ENCODE measurements at regions not wholly inside any gene's neighbourhood (a gene's known extent, or its start where the extent isn't known, plus 50 kb on each side); places are given as distances from the start of the nearest gene placed in this dataset.
"Not testable (repeated sequence)": the region's sequence is repeated elsewhere in the genome, so short reads cannot be mapped to it uniquely, and the experiment has no call there.

DNA sequence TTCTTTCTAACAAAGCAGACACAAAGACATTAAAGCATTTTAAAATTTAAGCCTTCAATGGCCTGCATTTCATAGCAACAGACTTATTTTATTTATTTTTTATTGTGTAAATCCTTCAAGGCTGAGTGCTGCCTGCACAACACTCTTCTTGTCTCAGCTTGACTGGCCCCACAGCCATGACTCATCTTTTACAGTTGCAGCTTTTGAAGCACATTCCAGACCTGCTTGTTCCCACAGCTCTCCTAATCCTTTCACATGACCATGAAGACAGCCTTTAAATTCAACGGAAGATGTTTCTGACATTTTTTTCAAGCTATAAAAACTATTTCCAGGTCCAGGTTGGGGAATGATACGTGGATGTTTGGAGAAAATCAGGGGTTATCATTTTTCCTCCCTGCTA is 276.9 kb upstream of the TACR3 start:
- H3K4me3 ChIP-seq (ENCODE audit: low read depth, low read length): no peak overlapping the region
- DNase-seq (ENCODE audit: low read depth): no peak
- TF ChIP-seq, protein P1, sequence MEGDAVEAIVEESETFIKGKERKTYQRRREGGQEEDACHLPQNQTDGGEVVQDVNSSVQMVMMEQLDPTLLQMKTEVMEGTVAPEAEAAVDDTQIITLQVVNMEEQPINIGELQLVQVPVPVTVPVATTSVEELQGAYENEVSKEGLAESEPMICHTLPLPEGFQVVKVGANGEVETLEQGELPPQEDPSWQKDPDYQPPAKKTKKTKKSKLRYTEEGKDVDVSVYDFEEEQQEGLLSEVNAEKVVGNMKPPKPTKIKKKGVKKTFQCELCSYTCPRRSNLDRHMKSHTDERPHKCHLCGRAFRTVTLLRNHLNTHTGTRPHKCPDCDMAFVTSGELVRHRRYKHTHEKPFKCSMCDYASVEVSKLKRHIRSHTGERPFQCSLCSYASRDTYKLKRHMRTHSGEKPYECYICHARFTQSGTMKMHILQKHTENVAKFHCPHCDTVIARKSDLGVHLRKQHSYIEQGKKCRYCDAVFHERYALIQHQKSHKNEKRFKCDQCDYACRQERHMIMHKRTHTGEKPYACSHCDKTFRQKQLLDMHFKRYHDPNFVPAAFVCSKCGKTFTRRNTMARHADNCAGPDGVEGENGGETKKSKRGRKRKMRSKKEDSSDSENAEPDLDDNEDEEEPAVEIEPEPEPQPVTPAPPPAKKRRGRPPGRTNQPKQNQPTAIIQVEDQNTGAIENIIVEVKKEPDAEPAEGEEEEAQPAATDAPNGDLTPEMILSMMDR (IDR thresholded peaks at IDR 0.05; ENCODE audit: control insufficient read depth, extremely low read depth, insufficient read depth): no peak

DNA sequence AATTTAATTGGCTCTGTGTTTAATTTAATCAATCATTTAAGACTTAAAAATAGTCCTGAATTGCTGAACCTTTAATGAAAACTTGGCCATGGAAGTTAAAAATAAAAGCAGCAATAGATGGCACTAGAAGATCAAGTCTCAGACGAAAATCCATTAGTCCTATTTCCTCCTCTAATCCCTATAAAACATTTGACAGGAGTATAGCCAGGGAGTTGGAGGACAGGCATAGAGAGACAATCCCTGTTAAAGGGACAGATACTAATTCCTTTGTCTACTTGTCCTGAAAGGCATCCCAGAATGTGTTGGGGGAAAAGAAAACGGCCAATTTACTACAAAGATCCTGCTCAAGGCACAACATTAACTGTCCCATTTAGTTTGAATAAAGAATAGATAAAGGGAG is 276.3 kb upstream of the TACR3 start:
- TF ChIP-seq, protein P1 (IDR thresholded peaks at IDR 0.05; ENCODE audit: control insufficient read depth, extremely low read depth, insufficient read depth): peak; percentile 49
- DNase-seq (ENCODE audit: low read depth): peak; percentile 52
- no peak overlapping the region for H3K4me3 ChIP-seq (ENCODE audit: low read depth, low read length)

DNA sequence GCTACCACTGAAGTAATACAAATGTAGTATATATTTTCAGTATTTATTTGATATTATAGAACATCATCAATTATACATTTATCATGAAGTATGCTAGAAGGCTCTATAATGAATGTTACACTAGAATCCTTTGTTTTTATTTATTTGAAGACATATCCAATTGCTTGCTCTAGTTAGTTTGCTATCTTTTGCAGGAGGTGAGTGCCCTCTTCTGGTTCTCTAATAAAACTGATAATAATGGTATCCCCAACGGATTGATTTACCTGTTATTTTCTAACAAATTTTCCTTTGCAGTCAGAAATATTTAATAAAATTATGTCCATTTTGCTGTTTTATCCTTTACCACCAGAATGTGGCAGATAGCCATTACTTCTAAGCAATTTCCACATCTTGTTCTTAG is 274.3 kb upstream of the TACR3 start:
- DNase-seq (ENCODE audit: low read depth): no peak
- no peak overlapping the region for H3K4me3 ChIP-seq (ENCODE audit: low read depth, low read length)
- TF ChIP-seq, protein P1 (IDR thresholded peaks at IDR 0.05; ENCODE audit: control insufficient read depth, extremely low read depth, insufficient read depth): peak; percentile 46

DNA sequence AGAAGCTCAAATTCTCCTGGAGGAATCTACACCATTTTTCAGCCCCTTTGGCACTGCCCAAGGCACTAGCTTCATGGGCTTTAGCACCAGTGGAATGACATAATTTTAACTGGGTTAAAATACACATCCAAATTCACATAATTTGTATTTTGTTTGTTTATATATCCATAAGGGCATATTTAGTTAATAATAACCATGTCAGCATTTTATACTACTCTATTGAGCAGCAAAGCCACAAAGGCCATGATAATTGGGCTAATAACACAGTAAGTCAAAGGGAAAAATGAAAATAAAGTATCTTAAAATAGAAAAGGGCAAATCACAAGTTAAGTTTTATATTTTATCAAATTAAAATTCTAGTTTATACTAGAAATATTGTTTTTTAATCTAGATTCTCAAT is 262.7 kb upstream of the TACR3 start:
- DNase-seq (ENCODE audit: low read depth): no peak
- TF ChIP-seq, protein P1 (IDR thresholded peaks at IDR 0.05; ENCODE audit: control insufficient read depth, extremely low read depth, insufficient read depth): no peak
- H3K4me3 ChIP-seq (ENCODE audit: low read depth, low read length): no peak overlapping the region

DNA sequence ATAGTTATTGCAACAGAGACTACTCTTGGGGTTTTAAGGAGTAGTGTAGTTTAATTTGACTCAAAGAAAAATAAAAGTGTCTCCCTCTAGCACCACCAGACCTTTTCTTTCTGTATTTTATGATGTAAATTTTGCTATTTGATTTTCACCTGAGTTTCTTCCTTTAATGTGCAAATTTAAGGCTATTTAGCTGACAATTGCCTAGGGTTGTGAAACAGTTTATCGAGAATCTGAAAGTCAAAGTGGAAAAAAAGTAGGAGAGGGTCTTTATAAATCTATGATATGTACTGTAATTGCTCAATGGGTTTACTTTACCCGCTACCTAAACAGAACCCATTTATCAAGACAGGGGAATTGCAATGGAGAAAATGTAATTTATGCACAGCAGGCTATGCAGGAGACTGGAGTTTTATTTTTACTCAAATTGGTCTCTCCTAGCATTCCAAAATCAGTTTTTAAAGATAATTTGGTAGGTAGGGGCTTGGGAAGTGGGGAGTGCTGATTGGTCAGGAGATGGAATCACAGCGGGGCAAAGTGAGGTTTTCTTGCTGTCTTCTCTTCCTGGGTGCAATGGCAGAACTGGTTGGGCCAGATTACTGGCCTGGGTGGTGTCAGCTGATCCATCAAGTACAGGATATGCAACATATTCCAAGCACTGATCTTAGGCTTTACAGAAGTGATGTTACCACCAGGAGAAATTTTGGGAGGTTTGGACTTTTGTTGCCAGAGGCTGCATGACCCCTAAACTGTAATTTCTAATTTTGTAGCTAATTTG is 228.6 kb upstream of the TACR3 start:
- H3K4me3 ChIP-seq (ENCODE audit: low read depth, low read length): no peak overlapping the region
- TF ChIP-seq, protein P1 (IDR thresholded peaks at IDR 0.05; ENCODE audit: control insufficient read depth, extremely low read depth, insufficient read depth): no peak
- peak; percentile 8 for DNase-seq (ENCODE audit: low read depth)

DNA sequence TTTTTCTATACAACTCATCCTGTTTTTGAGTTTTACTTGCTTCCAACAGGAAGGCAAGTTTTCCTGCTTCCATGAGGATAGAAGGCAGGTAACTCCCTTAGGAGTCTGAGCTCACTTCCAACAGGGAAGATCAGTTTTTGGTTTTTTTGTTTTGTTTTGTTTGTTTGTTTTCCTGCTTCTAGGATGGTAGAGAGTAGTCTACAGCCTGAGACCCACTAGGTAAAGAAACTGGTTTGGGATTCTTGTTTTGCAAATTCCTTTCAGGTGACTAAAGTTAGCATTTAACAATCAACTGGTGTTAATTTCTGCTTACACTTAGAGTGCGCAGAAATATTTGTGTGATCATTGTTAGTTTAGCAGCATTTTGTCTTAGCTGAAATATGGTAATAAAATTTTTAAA is 227.8 kb upstream of the TACR3 start:
- no peak overlapping the region for H3K4me3 ChIP-seq (ENCODE audit: low read depth, low read length)
- TF ChIP-seq, protein P1 (IDR thresholded peaks at IDR 0.05; ENCODE audit: control insufficient read depth, extremely low read depth, insufficient read depth): no peak
- no peak for DNase-seq (ENCODE audit: low read depth)

DNA sequence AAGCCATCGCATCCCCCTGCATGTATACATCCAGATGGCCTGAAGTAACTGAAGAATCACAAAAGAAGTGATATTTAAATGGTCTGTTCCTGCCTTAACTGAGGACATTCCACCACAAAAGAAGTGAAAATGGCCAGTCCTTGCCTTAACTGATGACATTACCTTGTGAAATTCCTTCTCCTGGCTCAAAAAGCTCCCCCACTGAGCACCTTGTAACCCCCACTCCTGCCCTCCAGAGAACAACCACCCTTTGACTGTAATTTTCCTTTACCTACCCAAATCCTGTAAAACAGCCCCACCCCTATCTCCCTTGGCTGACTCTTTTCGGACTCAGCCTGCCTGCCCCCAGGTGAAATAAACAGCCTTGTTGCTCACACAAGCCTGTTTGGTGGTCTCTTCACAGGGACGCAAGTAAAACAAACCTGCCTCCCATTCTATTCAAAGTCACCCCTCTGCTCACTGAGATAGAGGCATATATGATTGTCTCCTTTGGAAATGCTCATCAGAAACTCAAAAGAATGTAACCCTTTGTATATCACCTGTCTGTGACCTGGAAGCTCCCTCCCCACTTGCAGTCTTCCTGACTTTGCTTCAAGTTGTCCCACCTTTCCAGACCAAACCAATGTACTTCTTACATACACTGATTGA is 227.0 kb upstream of the TACR3 start:
- DNase-seq (ENCODE audit: low read depth); H3K4me3 ChIP-seq (ENCODE audit: low read depth, low read length): not testable (repeated sequence)
